ENCODE measurements at regions not wholly inside any gene's neighbourhood (a gene's known extent, or its start where the extent isn't known, plus 50 kb on each side); places are given as distances from the start of the nearest gene placed in this dataset.
A peak's percentile ranks its signal among the peaks of the same experiment; 100 is the strongest.

- ATAC-seq: no peak
- no peak for TF ChIP-seq ESRRG (CRISPR knock-in tag; IDR thresholded peaks at IDR 0.05)
- TF ChIP-seq ZC3H10 (CRISPR knock-in tag; IDR thresholded peaks at IDR 0.05): no peak
- no peak for TF ChIP-seq ZNF70 (CRISPR knock-in tag; IDR thresholded peaks at IDR 0.05)
- no peak for TF ChIP-seq POU6F1 (CRISPR knock-in tag; IDR thresholded peaks at IDR 0.05; ENCODE audit: borderline replicate concordance, low read depth)
- TF ChIP-seq RARB (CRISPR knock-in tag; IDR thresholded peaks at IDR 0.05): no peak
- no peak for TF ChIP-seq TCF4 (CRISPR knock-in tag; IDR thresholded peaks at IDR 0.05; ENCODE audit: borderline replicate concordance)
- TF ChIP-seq ARNTL (CRISPR knock-in tag; IDR thresholded peaks at IDR 0.05; ENCODE audit: borderline replicate concordance, low read depth): no peak
- TF ChIP-seq ZFP30 (CRISPR knock-in tag; IDR thresholded peaks at IDR 0.05): no peak
- no peak for TF ChIP-seq CREB5 (CRISPR knock-in tag; IDR thresholded peaks at IDR 0.05; ENCODE audit: low read depth)
- no peak for TF ChIP-seq OSR1 (CRISPR knock-in tag; IDR thresholded peaks at IDR 0.05)
- no peak for TF ChIP-seq CSRNP3 (CRISPR knock-in tag; IDR thresholded peaks at IDR 0.05)
Measured at GRCh38 chr7:86968618-86969017, 90.8 kb downstream of the ELAPOR2 start.

- no peak for TF ChIP-seq SNAI2 (CRISPR knock-in tag; IDR thresholded peaks at IDR 0.05)
- no peak for TF ChIP-seq TCF4 (CRISPR knock-in tag; IDR thresholded peaks at IDR 0.05; ENCODE audit: borderline replicate concordance)
- ATAC-seq: no peak
Measured at GRCh38 chr7:86966916-86967315, 92.5 kb downstream of the ELAPOR2 start.

- no peak for ATAC-seq
- no peak for TF ChIP-seq ZC3H10 (CRISPR knock-in tag; IDR thresholded peaks at IDR 0.05)
- TF ChIP-seq TCF4 (CRISPR knock-in tag; IDR thresholded peaks at IDR 0.05; ENCODE audit: borderline replicate concordance): no peak
- TF ChIP-seq TOX (CRISPR knock-in tag; IDR thresholded peaks at IDR 0.05; ENCODE audit: borderline replicate concordance): no peak
- no peak for TF ChIP-seq RARB (CRISPR knock-in tag; IDR thresholded peaks at IDR 0.05)
- no peak for TF ChIP-seq ZNF565 (CRISPR knock-in tag; conservative IDR thresholded peaks at IDR 0.05; ENCODE audit: low read depth)
- no peak for TF ChIP-seq SNAI2 (CRISPR knock-in tag; IDR thresholded peaks at IDR 0.05)
- TF ChIP-seq BACH2 (CRISPR knock-in tag; IDR thresholded peaks at IDR 0.05; ENCODE audit: borderline replicate concordance): no peak
- no peak for TF ChIP-seq CREB5 (CRISPR knock-in tag; IDR thresholded peaks at IDR 0.05; ENCODE audit: low read depth)
- no peak for TF ChIP-seq ARNTL (CRISPR knock-in tag; IDR thresholded peaks at IDR 0.05; ENCODE audit: borderline replicate concordance, low read depth)
- TF ChIP-seq GLIS3 (CRISPR knock-in tag; IDR thresholded peaks at IDR 0.05): no peak
Measured at GRCh38 chr7:86965727-86966120, 93.7 kb downstream of the ELAPOR2 start.

GRCh38 chr7:86964973-86965726 is 94.3 kb downstream of the ELAPOR2 start:
- TF ChIP-seq ZC3H10 (CRISPR knock-in tag; IDR thresholded peaks at IDR 0.05) (no peak), CSRNP3 (CRISPR knock-in tag; IDR thresholded peaks at IDR 0.05) (no peak), ZFP30 (CRISPR knock-in tag; IDR thresholded peaks at IDR 0.05) (no peak)
- no peak for ATAC-seq

GRCh38 chr7:86963599-86964230 is 95.7 kb downstream of the ELAPOR2 start:
- ATAC-seq: peak; percentile 87
- no peak for TF ChIP-seq ZNF565 (CRISPR knock-in tag; conservative IDR thresholded peaks at IDR 0.05; ENCODE audit: low read depth)
- TF ChIP-seq SNAI2 (CRISPR knock-in tag; IDR thresholded peaks at IDR 0.05): no peak
- TF ChIP-seq ISL1 (CRISPR knock-in tag; IDR thresholded peaks at IDR 0.05): peak; percentile 80
- TF ChIP-seq ZFP3 (CRISPR knock-in tag; IDR thresholded peaks at IDR 0.05): no peak
- TF ChIP-seq GLIS3 (CRISPR knock-in tag; IDR thresholded peaks at IDR 0.05): no peak
- TF ChIP-seq TCF4 (CRISPR knock-in tag; IDR thresholded peaks at IDR 0.05; ENCODE audit: borderline replicate concordance): no peak
- no peak for TF ChIP-seq ARNTL (CRISPR knock-in tag; IDR thresholded peaks at IDR 0.05; ENCODE audit: borderline replicate concordance, low read depth)
- no peak for TF ChIP-seq OSR1 (CRISPR knock-in tag; IDR thresholded peaks at IDR 0.05)
- no peak for TF ChIP-seq ZNF8 (CRISPR knock-in tag; IDR thresholded peaks at IDR 0.05)
- TF ChIP-seq POU6F1 (CRISPR knock-in tag; IDR thresholded peaks at IDR 0.05; ENCODE audit: borderline replicate concordance, low read depth): peak; percentile 43; the same call in 1 of the 2 replicates
- peak; percentile 30; the same call in 1 of the 2 replicates for TF ChIP-seq CREB5 (CRISPR knock-in tag; IDR thresholded peaks at IDR 0.05; ENCODE audit: low read depth)
- no peak for TF ChIP-seq TOX (CRISPR knock-in tag; IDR thresholded peaks at IDR 0.05; ENCODE audit: borderline replicate concordance)
- TF ChIP-seq RARB (CRISPR knock-in tag; IDR thresholded peaks at IDR 0.05): no peak
- TF ChIP-seq BACH2 (CRISPR knock-in tag; IDR thresholded peaks at IDR 0.05; ENCODE audit: borderline replicate concordance): no peak
